ENCODE measurements at regions not wholly inside any gene's neighbourhood (a gene's known extent, or its start where the extent isn't known, plus 50 kb on each side); places are given as distances from the start of the nearest gene placed in this dataset.
"Not testable (repeated sequence)": the region's sequence is repeated elsewhere in the genome, so short reads cannot be mapped to it uniquely, and the experiment has no call there.

DNA sequence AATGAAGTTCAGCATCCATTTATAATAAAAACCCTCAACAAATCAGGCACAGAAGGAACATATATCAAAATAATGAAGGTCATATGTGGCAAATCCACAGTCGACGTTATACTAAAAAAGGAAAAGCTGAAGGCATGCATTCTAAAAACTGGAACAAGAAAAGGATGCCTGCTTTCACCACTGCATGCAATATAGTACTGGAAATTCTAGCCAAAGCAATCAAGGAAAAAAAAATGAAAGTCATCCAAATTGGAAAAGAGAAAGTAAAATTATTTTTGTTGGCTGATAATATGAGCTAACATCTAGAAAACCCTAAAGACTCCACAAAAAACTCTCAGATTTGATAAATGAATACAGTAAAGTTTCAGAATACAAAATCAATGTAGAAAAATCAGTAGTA, 1123.2 kb downstream of the TBL1XR1 start:
- DNase-seq (ENCODE audit: low read depth), result peak; percentile 54

DNA sequence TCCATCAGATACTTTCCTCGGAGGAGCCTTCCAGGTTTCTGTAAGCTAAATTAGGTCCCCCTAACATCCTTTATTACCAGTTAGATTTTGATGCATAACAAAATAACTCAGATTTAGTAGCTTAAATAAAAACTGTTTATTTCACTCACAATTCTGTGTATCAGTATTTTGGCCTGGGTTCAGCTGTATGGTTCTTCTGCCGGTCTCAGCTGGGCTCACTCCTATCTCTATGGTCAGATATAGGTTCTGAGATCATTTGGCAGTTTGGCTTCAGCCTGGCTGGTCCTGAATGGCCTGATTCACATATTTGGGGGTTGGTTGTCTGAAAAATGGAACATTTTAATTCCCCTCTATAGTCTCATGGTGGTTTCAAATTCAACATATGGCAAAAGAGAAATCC, 1125.3 kb downstream of the TBL1XR1 start:
- no peak for DNase-seq (ENCODE audit: low read depth)

DNA sequence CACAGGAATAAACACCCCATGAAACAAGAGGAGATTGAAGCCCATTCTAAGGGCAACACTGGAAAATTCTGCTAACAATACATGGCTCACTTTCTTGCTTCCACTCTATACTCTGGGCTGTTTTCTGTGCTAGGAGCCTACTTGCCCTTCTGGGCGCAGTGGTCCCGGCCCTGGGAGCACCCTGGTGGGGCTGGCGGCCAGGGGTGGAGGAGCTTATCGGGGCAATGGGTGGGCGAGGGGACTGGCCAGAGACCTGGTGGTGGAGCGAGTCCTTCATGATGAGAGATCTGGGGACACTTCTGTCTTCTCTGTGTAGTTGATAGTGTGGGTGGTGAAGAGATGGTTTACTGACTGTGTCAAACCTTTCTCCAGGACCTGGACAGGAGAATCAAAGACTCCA, 1128.5 kb downstream of the TBL1XR1 start:
- no peak for DNase-seq (ENCODE audit: low read depth)

DNA sequence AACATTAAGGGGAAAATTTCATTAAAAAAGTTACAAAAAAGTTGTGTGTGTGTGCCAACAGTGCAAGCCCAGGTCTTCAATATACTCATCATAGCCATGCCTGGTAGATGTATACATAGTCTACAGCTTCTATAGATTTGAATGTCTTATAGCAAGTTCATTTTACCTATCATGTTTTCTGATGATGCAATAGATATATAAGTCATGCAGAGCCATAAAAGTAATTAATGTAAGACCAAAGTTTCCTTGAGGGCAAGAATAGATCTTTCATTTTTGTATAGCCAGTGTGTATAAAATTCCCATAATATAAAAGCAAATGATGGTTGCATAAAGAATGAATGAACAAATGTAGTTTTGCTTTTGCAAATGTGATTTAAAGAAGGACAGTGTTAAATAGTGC, 1138.4 kb downstream of the TBL1XR1 start:
- no peak for DNase-seq (ENCODE audit: low read depth)

DNA sequence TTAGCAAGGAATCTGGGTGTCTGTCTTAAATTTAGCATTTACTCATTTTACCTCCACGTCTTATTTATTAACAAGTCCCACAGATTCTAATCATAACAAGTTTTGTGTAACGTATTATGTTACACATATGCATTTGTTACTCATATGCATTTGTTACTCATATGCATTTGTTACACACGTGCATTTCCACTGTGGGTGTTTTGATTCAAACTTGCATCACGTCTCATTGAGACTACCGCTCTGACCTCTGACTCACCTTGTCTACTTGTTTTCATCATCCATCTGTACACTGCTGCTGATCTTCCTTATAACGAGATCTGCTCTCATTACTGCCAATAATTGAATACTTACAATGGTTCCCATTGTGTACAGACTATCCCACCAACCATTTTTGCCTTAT, 1141.4 kb downstream of the TBL1XR1 start:
- DNase-seq (ENCODE audit: low read depth), result no peak

DNA sequence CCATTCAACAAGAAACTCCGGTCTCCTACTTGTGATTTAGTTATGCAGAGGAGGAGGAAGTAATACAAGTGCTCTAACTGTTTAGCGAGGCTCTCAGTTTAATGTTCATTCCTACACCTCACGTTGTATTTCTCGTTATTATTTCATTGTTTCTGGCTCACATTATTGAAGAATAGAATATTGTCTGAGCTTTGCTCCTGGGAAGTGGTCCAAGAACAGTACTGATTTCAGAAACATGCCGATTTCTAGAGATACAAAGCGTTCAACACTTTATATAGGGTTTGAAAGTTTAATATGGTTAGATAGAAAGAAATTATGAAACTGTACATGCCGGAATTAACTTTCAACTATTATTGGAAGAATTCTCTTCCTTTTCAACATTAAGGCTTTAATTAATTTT, 1145.5 kb downstream of the TBL1XR1 start:
- DNase-seq (ENCODE audit: low read depth), result no peak

DNA sequence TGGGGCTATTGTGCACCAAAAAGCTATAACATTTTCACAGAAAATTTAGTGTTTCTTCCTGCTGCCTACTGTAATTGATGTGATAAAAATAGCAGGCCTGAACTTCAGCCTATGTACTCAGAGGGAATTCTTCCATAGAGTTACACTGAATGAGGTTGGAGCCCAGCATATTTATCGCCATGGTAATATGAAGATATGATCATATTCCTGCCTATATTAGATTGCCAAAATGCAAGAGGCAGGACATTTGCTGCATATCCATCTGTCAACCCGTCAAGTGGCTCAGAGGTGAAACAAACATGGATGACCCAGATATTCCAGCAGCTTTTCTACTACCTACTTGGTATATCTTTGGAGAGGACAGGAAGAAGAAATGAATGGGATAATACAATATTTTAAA, 1150.6 kb downstream of the TBL1XR1 start:
- DNase-seq (ENCODE audit: low read depth), result no peak

DNA sequence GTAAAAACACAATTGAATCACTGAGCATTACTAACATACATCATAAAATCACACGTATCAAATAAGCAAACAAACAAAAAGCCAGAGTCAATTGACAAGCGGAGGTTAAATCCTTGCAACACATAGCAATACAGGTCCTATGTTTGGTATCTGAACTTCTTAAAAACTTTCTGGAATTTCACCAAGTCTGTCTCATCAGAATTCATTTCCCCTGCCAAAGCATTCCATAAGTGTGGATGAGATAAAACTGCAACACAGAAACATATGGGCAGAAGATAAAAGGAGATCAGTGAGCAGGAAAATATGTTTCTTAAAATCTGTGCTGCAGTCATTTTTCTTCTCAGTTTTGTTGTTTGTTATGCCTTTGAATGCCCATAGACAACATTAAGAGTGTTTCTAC, 1155.5 kb downstream of the TBL1XR1 start:
- DNase-seq (ENCODE audit: low read depth), result peak; percentile 44

DNA sequence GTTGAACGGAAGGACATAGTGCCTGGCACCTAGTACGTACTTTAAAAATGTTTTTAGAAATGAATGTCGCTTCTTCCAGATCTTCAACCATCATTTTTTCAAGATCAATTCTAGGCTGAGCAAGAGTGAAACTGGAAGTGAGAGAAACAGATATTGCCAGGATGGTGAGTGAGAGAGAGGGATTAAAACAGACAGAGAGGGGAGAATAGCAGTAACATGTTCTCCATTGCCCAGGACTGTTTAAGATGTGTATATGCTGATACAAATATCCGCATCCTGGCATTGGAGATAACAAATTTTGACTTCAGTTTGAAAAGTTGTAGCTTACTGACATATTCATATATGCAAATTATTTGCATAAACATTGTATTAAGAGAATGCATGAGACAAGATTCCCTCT, 1156.1 kb downstream of the TBL1XR1 start:
- DNase-seq (ENCODE audit: low read depth), result no peak

DNA sequence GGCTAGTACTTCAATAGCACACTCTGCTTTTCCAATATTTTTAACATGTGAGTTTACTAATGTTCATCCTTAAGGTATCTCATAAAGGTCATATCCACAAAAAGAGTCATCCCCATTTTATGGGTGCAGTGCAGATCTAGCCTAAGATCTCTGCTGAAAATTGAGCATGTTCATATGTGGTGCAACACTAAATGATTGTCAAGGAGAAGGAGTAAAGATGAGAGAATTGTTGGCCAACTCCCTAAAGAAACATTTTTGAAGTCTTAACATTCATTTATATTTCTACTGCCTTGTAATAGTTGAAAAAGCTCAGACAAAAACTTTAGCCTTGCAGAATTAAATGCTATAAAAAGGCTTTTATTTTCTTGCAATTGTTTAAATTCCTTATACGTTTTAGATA, 1159.6 kb downstream of the TBL1XR1 start:
- DNase-seq (ENCODE audit: low read depth), result peak; percentile 18

DNA sequence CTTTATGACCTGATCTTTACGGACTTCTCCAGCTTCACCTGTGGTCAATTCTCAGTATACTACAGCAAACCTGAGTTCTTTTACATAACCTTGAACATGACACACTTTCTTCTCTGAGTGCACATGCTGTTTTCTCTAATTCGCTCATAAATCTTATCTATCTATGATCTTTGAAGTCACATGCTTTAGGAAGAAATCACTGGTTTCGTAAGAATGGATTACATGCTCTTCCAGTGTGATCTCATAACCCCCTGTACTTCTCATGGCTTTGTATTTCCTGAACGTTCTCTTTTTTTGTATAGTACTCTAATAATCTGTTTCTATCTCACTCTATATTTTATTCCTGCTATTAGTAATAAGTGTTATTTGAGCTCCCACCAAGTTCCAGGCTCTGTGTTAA, 1165.2 kb downstream of the TBL1XR1 start:
- DNase-seq (ENCODE audit: low read depth), result no peak

DNA sequence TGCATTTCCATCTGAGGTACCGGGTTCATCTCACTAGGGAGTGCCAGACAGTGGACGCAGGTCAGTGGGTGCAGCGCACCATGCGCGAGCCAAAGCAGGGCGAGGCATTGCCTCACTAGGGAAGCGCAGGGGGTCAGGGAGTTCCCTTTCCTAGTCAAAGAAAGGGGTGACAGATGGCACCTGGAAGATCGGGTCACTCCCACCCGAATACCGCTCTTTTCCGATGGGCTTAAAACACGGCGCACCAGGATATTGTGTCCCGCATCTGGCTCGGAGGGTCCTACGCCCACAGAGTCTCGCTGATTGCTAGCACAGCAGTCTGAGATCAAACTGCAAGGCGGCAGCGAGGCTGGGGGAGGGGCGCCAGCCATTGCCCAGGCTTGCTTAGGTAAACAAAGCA, 1157.1 kb downstream of the NAALADL2 start:
- not testable (repeated sequence) for DNase-seq (ENCODE audit: low read depth)

DNA sequence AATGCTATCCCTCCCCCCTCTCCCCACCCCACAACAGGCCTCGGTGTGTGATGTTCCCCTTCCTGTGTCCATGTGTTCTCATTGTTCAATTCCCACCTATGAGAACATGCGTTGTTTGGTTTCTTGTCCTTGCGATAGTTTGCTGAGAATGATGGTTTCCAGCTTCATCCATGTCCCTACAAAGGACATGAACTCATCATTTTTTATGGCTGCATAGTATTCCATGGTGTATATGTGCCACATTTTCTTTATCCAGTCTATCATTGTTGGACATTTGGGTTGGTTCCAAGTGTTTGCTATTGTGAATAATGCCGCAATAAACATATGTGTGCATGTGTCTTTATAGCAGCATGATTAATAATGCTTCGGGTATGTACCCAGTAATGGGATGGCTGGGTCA, 1156.1 kb downstream of the NAALADL2 start:
- DNase-seq (ENCODE audit: low read depth), result not testable (repeated sequence)

DNA sequence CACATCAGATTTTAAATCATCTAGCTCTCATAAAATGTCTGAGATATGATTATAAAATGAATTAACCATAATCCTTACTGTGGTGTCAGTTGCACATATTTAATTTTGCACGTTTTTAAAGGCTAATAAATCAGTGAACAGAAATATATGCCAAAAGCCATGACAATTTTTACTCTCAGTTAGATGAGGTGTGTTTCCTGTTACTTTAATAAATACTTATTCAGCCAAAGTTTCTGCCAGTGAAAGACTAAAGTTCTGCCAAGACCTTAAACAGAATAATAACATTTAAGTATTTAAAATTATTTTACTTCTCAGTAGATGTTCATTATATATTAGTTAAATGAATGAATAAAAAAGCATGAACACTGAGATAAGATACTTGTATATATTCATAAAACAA, 1150.1 kb downstream of the NAALADL2 start:
- DNase-seq (ENCODE audit: low read depth), result no peak

DNA sequence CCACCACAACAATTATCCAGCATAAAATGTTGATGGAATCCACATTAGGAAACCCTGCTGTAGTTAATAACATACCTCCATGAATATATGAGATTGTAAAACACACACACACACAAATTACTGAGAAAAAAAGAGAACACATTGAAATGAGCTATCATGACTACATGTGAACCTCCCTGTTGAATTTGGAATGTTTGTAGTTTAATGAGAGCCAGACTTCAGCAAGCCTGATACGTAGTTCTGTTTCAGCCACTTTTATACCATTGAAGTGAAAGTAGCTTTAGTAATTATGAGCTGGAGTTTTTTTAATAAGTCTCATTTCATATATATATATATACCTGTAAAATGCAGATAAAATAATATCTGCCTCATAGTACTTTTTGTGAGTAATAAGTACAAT, 1146.4 kb downstream of the NAALADL2 start:
- DNase-seq (ENCODE audit: low read depth), result no peak

DNA sequence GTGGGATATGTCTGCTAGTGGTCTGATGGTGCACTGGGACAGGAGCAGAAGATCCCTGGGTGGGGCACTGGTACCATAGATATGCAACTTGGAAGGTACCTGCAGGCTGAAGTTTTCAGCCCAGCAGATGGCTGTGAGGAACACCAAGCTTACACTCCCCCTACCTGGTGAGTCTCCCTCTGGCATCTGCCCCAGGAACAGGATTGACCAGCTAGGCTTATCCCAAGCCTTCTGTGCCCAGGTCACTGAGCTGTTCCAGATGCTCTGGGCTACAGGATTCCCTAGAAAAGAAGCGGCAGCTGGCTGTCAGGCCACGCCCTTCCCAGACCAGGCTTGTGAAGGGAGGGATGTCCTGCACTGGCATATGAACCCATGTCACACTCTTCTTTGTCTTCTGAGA, 1130.0 kb downstream of the NAALADL2 start:
- no peak for DNase-seq (ENCODE audit: low read depth)

DNA sequence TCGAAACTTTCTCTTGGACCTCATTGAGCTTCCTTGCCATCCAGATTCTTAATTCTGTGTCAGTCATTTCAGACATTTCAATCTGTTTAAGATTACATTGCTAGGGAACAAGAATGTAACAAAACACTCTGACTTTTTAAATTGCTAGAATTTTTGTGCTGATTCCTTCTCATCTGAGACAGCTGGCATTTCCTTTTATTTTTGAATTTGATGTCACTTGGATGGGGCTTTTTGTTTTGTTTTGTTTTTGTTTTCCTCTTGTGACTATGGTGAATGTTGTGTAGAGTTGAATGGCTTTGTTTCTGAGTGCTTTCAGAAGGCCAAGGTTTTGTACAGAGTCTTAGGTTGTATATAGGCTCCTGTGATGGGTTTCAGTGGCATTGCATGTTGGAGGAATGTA, 1129.3 kb downstream of the NAALADL2 start:
- DNase-seq (ENCODE audit: low read depth), result peak; percentile 63

DNA sequence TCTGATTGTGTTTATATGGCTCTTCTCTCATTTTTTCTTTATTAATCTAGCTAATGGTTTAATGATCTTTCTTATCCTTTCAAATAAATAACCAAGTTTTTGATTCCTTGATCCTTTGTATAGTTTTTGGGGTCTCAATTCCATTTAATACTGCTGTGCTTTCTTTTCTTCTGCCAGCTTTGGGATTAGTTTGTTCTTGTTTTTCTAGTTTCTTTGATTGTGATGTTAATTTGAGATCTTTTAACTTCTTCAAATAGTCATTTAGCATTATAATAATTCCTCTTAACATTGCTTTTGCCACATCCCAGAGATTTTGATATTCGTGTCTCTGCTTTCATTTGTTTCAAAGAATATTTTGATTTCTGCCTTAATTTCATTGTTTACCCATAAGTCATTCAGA, 1126.6 kb downstream of the NAALADL2 start:
- no peak for DNase-seq (ENCODE audit: low read depth)

DNA sequence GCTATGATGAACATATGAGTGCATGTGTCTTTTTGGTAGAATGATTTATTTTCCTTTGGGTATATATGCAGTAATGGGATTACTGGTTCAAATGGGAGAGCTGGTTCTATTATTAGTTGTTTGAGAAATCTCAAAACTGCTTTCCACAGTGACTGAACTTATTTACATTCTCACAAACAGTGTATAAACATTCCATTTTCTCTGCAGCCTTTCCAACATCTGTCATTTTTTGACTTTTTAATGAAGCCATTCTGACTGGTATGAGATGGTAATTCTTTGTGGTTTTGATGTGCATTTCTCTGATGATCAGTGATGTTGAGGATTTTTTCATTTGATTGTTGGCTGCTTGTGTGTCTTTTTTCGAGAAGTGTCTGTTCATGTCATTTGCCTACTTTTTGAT, 1124.2 kb downstream of the NAALADL2 start:
- DNase-seq (ENCODE audit: low read depth), result peak; percentile 62

DNA sequence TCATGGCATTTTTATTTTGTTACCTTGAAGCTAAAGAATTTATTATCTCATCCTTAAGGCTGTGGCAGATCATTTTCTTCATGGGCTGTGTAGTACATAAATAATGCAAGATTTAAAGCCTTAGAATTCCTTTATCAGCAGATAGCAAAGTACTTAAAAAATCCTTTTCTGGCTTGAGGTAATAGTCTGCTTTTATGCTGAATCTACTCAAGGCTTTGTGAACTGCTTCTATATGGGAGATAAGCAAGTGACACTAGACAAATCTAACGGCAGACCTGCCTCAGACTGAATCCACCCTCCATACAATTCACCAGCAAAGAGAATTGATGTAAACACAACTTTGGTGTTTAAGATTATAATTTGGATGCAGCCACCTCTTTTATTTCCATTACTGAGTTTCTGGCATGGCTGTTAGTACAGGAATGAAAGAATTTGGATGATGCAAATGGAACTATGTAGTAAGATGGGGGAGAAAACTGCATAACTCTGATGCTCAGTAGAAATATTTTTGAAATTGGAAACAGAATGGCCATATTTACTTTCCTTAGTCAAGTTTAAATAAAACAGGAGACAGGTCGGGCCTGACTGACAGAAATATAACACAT, 1121.5 kb downstream of the NAALADL2 start:
- DNase-seq (ENCODE audit: low read depth), result peak; percentile 68

DNA sequence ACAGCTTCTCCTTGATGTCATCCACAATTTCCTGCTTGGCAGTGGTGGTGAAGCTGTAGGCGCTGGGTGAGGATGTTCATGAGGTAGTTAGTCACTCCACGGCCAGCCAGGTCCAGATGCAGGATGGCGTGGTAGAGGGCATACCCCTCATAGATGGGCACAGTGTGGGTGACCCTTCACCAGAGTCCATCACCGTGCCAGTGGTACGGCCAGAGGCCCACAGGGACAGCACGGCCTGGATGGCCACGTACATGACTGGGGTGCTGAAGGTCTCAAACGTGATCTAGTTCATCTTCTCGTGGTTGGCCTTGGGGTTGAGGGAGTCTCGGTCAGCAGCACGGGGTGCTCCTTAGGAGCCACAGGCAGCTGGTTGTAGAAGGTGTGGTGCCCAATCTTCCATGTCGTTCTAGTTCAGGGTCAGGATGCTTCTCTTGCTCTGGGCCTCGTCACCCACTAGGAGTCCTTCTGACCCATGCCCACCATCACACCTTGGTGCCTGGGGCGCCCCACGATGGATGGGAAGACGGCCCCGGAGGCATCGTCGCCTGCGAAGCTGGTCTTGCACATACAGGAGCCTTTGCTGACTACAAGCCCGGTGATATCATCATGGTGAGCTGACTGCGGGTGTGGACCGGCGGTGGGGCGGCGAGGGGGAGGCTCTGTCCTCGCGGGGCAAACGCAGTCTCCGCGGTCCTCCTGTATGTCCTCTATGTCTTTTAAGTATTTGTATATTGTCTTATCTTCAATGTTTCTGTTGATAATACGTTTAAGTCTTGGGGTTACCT, 1119.0 kb downstream of the NAALADL2 start:
- DNase-seq (ENCODE audit: low read depth), result no peak

DNA sequence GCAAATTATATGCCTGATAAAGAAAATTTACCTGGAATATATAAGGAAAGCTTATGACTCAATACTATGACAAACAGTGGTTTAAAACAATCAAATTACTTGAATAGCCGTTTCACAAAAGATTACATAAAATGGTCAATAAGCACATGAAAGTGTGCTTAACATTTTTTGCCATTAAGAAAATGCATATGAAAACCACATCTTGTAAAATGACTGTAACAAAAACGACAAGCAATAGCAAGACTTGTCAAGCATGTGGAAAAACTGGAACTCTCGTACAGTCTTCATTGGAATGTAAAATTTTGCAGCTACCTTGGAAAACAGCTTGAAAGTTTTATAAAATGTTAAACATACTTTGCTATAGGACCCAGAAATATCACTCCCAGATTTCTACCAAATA, 1110.3 kb downstream of the NAALADL2 start:
- no peak for DNase-seq (ENCODE audit: low read depth)

DNA sequence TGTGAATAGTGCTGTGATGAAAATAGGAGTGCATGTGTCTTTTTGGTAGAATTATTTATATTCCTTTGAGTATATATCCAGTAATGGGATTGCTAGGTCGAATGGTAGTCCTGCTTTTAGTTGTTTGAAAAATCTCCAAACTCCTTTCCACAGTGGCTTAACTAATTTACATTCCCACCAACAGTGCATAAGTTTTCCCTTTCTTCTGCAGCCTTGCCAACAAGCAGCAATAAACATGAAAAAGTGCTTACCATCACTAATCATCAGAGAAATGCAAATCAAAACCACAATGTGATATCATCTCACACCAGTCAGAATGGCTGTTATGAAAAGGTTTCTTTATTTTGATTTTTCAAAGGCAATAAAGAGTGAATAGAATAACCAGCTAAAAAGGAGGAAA, 1105.9 kb downstream of the NAALADL2 start:
- DNase-seq (ENCODE audit: low read depth), result no peak

DNA sequence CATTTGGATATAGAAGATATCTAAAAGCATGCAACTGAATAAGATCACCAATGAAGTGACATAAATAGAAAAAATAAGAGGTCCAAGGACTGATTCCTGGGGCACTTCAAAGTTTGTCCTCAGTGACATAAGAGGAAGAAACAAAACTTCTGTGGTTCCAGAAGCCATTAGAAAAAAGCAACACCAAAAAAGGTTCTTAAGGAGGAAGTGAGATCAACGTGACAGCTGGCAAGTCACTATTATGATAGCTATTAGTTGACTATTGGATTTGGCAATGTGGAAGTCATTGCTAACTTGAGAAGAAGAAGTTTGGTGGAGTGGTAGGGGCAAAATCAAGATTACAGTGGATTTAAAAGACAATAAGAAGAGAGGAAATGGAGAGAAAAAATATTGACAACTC, 1098.3 kb downstream of the NAALADL2 start:
- no peak for DNase-seq (ENCODE audit: low read depth)
